Spleen (tissue), 7 donors: ENCODE measurements at regions not wholly inside any gene's neighbourhood (a gene's known extent, or its start where the extent isn't known, plus 50 kb on each side); places are given as distances from the start of the nearest gene placed in this dataset.

Experiments used
- POLR2A ChIP-seq, 3 donors: fragments of 450-650 bp; IDR thresholded peaks; one replicate each; pipeline ENCODE4 v1.5.1; 2017; ENCODE audit warnings: antibody characterized with exemption in 3 of 3, mild to moderate bottlenecking in 1 of 3
- TF ChIP-seq, protein P1 (sequence below), 11 experiments: fragments of 200-600 bp in 7 of 11; fragments of 450-650 bp in 4 of 11; sonication (generic) in 4 of 11; IDR thresholded peaks in 8 of 11; conservative IDR thresholded peaks in 3 of 11; 1 replicate in 7 of 11; 2 replicates in 4 of 11; pipeline versions ENCODE4 v1.4.0 to v1.8.0; 2016 to 2021; ENCODE audit warnings: antibody characterized with exemption in 11 of 11, inconsistent platforms in 4 of 11, mild to moderate bottlenecking in 1 of 11
- donor health status: DM: no; HTN: no; CAD: no; lungs with moderate emphysema.
- donor health status: DM: no; HTN: no; CAD: no.
- donor health status: DM: no; HTN: no; CAD: no.

DNA sequence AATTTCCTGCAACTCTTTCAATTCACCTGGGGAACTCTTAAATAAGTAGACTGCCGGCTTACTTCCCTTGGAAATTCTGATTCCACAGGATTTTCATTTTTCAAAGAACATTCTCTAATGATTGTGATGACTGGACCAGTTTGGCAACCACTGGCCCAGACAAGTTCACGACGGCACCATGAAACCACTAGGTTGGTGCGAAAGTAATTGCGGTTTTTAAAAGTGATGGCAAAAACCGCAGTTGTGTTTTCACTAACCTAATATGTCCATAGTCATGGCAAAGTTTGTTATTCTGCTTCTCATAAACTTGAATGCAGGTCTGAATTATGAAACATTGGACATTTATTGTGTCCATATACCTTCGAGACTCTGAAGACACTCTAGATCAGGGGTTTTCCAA lies 317.2 kb downstream of the IRX1 start:
- TF ChIP-seq, protein P1, sequence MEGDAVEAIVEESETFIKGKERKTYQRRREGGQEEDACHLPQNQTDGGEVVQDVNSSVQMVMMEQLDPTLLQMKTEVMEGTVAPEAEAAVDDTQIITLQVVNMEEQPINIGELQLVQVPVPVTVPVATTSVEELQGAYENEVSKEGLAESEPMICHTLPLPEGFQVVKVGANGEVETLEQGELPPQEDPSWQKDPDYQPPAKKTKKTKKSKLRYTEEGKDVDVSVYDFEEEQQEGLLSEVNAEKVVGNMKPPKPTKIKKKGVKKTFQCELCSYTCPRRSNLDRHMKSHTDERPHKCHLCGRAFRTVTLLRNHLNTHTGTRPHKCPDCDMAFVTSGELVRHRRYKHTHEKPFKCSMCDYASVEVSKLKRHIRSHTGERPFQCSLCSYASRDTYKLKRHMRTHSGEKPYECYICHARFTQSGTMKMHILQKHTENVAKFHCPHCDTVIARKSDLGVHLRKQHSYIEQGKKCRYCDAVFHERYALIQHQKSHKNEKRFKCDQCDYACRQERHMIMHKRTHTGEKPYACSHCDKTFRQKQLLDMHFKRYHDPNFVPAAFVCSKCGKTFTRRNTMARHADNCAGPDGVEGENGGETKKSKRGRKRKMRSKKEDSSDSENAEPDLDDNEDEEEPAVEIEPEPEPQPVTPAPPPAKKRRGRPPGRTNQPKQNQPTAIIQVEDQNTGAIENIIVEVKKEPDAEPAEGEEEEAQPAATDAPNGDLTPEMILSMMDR (IDR thresholded peaks at IDR 0.05 in 8 of 11, conservative IDR thresholded peaks at IDR 0.05 in 3 of 11): no peak
- no peak for TF ChIP-seq POLR2A (IDR thresholded peaks at IDR 0.05)
